Pancreas (tissue), 10 donors: ENCODE measurements at regions not wholly inside any gene's neighbourhood (a gene's known extent, or its start where the extent isn't known, plus 50 kb on each side); places are given as distances from the start of the nearest gene placed in this dataset.

Experiments
- ATAC-seq, 4 donors: fragments of 200-7000 bp; cut with Tn5 transposase; one replicate each; pipeline versions ENCODE4 v1.8.0 to v1.9.1; 2020; ENCODE audit warnings: mild to moderate bottlenecking in 4 of 4, moderate library complexity in 4 of 4
- DNase-seq, 6 donors: peaks; one replicate each; pipeline ENCODE4 v3.0.0-alpha.2; 2020
- FAIRE-seq: peaks from 2 replicates; lab custom pipeline; 2012; peaks lifted over from hg19 to GRCh38; lab: Jason Lieb, UNC
- H3K27ac ChIP-seq, 4 donors: fragments of 200-600 bp; sonication (generic); 1 replicate in 3 of 4; 2 replicates in 1 of 4; pipeline versions ENCODE4 v1.5.0 to v1.8.0; 2020
- H3K27me3 ChIP-seq, 4 donors: fragments of 200-600 bp; one replicate each; pipeline ENCODE4 v1.8.0; 2021
- H3K36me3 ChIP-seq, 3 donors: fragments of 200-600 bp; sonication (generic) in 1 of 3; one replicate each; pipeline versions ENCODE4 v1.5.0 to v1.8.0; 2020 to 2021
- H3K4me1 ChIP-seq, 3 donors: fragments of 200-600 bp; one replicate each; pipeline ENCODE4 v1.8.0; 2021
- H3K4me3 ChIP-seq, 4 donors: fragments of 200-600 bp; sonication (generic) in 2 of 4; one replicate each; pipeline versions ENCODE4 v1.5.0 to v1.8.0; 2020 to 2021
- H3K9me3 ChIP-seq, 4 donors: fragments of 200-600 bp; one replicate each; pipeline ENCODE4 v1.8.0; 2021
- WGBS, 2 donors: extraction: QIAGEN DNeasy Blood & Tissue Kit; methylation state at CpG; one replicate each; pipeline ENCODE4 v1.1.7; 2013; 5-methylcytosine and 5-hydroxymethylcytosine counted together
- intact Hi-C, 3 donors: fragments of 100-400 bp; cut with DNase I; formaldehyde crosslinking; loops; one replicate each; pipeline versions ENCODE4 v1.11.1 to v1.14.2; 2022
- TF ChIP-seq, protein P1 (sequence below), 4 donors: fragments of 200-600 bp; sonication (generic) in 3 of 4; IDR thresholded peaks; one replicate each; pipeline versions ENCODE4 v1.5.0 to v1.8.0; 2021; ENCODE audit warnings: antibody characterized with exemption in 4 of 4
- donor health status: healthy with polysubstance abuse.
- donor health status: DM: no; HTN: no; CAD: no; lungs with moderate emphysema.
- donor health status: DM: no; HTN: no; CAD: no.
- donor health status: control.
- donor health status: control.
- donor health status: Bipolar disorder and iron deficiency.
- donor health status: DM: yes; HTN: yes; CAD: no.
- donor health status: DM: no; HTN: no; CAD: no.
- donor health status: DM: no; HTN: no; CAD: no.
- donor health status: DM: yes; HTN: yes; CAD: no.

DNA sequence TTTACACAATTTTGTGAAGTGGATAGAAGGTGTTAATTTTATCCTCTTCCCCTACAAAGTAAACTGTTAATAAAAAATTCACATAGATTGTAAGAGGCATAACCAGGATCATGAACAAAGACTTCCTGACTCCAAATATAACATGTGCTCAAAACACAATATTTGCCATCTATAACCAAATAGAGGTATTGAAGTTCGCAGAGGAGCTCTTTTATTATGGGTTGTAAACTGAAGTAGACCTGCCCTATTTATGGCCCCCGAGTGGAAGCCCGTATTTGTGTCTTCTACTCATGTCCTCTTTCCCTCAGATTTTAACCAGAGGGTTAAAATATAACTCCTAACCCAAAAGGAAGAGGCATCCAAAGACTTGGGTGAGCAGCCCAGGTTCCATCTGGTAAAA lies 285.6 kb upstream of the COL8A1 start:
- Histone ChIP-seq H3K4me3 (no peak overlapping the region), H3K4me1 (no peaks in the 10 kb centered on the region), H3K27ac (no peak overlapping the region), H3K27me3 (no peaks in the 10 kb centered on the region), H3K9me3 (no peaks in the 10 kb centered on the region), H3K36me3 (no peaks in the 10 kb centered on the region)
- TF ChIP-seq, protein P1, sequence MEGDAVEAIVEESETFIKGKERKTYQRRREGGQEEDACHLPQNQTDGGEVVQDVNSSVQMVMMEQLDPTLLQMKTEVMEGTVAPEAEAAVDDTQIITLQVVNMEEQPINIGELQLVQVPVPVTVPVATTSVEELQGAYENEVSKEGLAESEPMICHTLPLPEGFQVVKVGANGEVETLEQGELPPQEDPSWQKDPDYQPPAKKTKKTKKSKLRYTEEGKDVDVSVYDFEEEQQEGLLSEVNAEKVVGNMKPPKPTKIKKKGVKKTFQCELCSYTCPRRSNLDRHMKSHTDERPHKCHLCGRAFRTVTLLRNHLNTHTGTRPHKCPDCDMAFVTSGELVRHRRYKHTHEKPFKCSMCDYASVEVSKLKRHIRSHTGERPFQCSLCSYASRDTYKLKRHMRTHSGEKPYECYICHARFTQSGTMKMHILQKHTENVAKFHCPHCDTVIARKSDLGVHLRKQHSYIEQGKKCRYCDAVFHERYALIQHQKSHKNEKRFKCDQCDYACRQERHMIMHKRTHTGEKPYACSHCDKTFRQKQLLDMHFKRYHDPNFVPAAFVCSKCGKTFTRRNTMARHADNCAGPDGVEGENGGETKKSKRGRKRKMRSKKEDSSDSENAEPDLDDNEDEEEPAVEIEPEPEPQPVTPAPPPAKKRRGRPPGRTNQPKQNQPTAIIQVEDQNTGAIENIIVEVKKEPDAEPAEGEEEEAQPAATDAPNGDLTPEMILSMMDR (IDR thresholded peaks at IDR 0.05) = no peak
- no peak for ATAC-seq
- no peak for DNase-seq
- intact Hi-C loops = no loop called here
- no peak for FAIRE-seq
- WGBS, 2 donors = 40 to 54% methylated on average over 3 of the region's 3 CpGs

DNA sequence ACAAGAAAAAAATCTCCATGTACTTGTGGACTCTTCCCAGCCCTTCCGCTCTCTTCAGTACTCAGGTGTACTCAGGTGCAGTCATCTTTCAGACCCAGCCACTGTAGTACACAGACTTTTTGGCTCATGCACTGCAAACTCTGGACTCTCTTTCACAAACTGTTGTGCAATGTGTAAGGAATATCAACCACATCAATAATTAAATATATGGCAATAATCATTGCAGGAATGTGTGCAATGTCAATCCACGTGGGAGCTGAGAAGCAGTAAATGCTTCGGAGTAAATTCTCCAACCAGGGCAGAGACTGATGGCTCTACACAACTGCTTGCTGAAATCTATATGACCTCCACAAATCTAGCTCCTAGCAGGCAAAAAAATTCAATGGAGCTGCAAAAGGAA lies 287.3 kb upstream of the COL8A1 start:
- H3K36me3 ChIP-seq = no peaks in the 10 kb centered on the region
- TF ChIP-seq, protein P1 (IDR thresholded peaks at IDR 0.05) = no peak
- ATAC-seq (no peak), DNase-seq (no peak), FAIRE-seq (no peak)
- no peak overlapping the region for H3K4me3 ChIP-seq
- no peaks in the 10 kb centered on the region for H3K9me3 ChIP-seq
- 47 to 49% methylated on average over 3 of the region's 3 CpGs for WGBS, 2 donors
- intact Hi-C loops = no loop called here
- no peaks in the 10 kb centered on the region for H3K27me3 ChIP-seq
- no peaks in the 10 kb centered on the region for H3K4me1 ChIP-seq
- H3K27ac ChIP-seq = no peak overlapping the region

DNA sequence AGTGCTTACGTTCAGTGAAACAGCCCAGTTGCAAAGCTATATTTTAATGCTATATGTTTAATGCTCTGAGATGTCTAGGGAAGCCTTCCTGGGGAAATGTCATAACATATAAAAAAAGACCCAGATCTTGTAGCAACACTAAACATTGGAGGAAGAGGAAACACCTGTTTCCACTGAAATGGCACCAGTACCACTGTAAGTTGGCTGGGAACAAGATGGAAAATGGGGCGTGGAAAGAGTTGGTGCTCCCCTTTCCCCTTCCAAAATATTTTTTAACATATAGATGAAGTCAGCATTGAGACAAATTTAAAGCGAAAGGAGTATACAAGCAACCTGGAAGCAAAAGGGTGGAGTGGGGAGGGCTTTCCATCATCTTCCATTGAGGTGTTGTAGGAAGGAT lies 289.9 kb upstream of the COL8A1 start:
- H3K27ac ChIP-seq = no peak overlapping the region
- H3K27me3 ChIP-seq = no peaks in the 10 kb centered on the region
- intact Hi-C loops = no loop called here
- no peaks in the 10 kb centered on the region for H3K4me1 ChIP-seq
- ATAC-seq = no peak
- TF ChIP-seq, protein P1 (IDR thresholded peaks at IDR 0.05) = no peak
- no peaks in the 10 kb centered on the region for H3K9me3 ChIP-seq
- no peak for DNase-seq
- WGBS, 2 donors = 53 to 69% methylated on average over 3 of the region's 3 CpGs
- no peak for FAIRE-seq
- no peak overlapping the region for H3K4me3 ChIP-seq
- no peaks in the 10 kb centered on the region for H3K36me3 ChIP-seq

DNA sequence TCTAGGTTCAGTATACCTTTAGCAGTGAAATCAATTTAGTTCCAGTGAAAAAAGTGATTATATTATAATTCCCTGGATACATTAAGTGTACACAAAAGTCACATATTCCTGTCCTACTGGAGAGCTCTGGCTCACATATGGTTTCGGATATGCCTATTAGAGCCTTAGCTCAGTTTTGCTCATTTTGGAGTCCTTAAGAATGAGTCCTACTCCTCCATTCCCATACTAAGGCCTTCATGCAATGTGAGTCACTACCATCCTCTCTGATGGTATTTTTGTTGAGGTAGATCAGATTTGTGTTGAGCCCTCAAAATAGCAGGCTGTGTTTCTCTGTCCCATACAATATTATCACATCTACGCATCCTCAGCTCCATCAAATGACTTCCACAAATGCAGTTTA lies 294.2 kb upstream of the COL8A1 start:
- no peaks in the 10 kb centered on the region for H3K4me1 ChIP-seq
- no peak overlapping the region for H3K27ac ChIP-seq
- no peaks in the 10 kb centered on the region for H3K9me3 ChIP-seq
- ATAC-seq (no peak), FAIRE-seq (no peak), DNase-seq (no peak)
- intact Hi-C loops = no loop called here
- TF ChIP-seq, protein P1 (IDR thresholded peaks at IDR 0.05) = no peak
- no peaks in the 10 kb centered on the region for H3K36me3 ChIP-seq
- no peak overlapping the region for H3K4me3 ChIP-seq
- H3K27me3 ChIP-seq = no peaks in the 10 kb centered on the region
- 71 to 75% methylated on average over 2 of the region's 2 CpGs for WGBS, 2 donors

DNA sequence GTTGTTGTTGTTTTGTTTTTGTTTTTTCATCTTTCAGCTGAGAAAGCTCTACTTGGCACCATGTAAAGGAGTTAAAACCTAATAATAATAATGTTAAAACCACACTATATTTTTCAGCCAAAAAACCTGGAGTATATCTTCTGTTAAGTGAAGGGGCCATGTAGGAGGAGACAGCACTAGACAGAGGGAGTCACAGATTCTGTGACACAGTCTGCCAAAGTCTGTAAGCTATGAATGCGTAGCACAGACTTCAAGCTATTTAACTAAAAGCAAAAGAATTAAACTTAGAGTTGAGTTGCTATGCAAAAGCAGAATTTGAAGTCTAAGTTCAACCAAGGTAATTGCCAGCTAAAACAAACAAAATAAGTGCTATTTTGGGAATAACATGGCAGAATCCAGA lies 296.0 kb upstream of the COL8A1 start:
- TF ChIP-seq, protein P1 (IDR thresholded peaks at IDR 0.05) = no peak
- Histone ChIP-seq H3K27ac (no peak overlapping the region), H3K27me3 (no peaks in the 10 kb centered on the region), H3K4me1 (no peaks in the 10 kb centered on the region), H3K4me3 (no peak overlapping the region), H3K9me3 (no peaks in the 10 kb centered on the region), H3K36me3 (no peaks in the 10 kb centered on the region)
- FAIRE-seq (no peak), DNase-seq (no peak), ATAC-seq (no peak)
- WGBS, 2 donors = 54 to 68% methylated on average over 1 of the region's 1 CpG
- intact Hi-C loops = no loop called here
